A549 (cell line): ENCODE measurements at regions not wholly inside any gene's neighbourhood (a gene's known extent, or its start where the extent isn't known, plus 50 kb on each side); places are given as distances from the start of the nearest gene placed in this dataset.
"Not testable (repeated sequence)": the region's sequence is repeated elsewhere in the genome, so short reads cannot be mapped to it uniquely, and the experiment has no call there.

ENCODE experiments used
- CHD2 ChIP-seq: fragments of 150-350 bp; IDR thresholded peaks from 2 replicates; pipeline ENCODE4 v1.6.1; 2014; ENCODE audit warnings: low read length; ENCODE audit not compliant: partially characterized antibody
- EP300 ChIP-seq, 2 experiments: fragments of >200 bp; sonication (Bioruptor Twin); formaldehyde crosslinking; IDR thresholded peaks; 2 replicates in 1 of 2; 3 replicates in 1 of 2; pipeline ENCODE4 v1.6.1; 2016 to 2017
- HEYL ChIP-seq: fragments of 250-450 bp; sonication (Bioruptor Pico); IDR thresholded peaks from 2 replicates; pipeline ENCODE4 v1.8.0; 2021; ENCODE audit warnings: mild to moderate bottlenecking, moderate library complexity
- HOXA7 ChIP-seq: fragments of 250-450 bp; sonication (Bioruptor Pico); IDR thresholded peaks from 2 replicates; pipeline ENCODE4 v1.5.0; 2020; ENCODE audit warnings: mild to moderate bottlenecking, moderate library complexity
- HOXB13 ChIP-seq: fragments of 250-450 bp; sonication (Bioruptor Pico); IDR thresholded peaks from 2 replicates; pipeline ENCODE4 v1.5.0; 2020; ENCODE audit warnings: low read depth, mild to moderate bottlenecking, moderate library complexity
- JUN ChIP-seq, 2 experiments: fragments of >200 bp; sonication (Bioruptor Twin); formaldehyde crosslinking; IDR thresholded peaks; 2 replicates in 1 of 2; 3 replicates in 1 of 2; pipeline ENCODE4 v1.6.1; 2016 to 2017
- JUNB ChIP-seq: fragments of >200 bp; sonication (Bioruptor Twin); formaldehyde crosslinking; IDR thresholded peaks from 2 replicates; pipeline ENCODE4 v1.6.1; 2016
- PHF8 ChIP-seq: fragments of 200-600 bp; sonication (generic); IDR thresholded peaks from 2 replicates; pipeline ENCODE4 v1.6.1; 2016; ENCODE audit warnings: low read depth, mild to moderate bottlenecking, antibody characterized with exemption, moderate library complexity, borderline replicate concordance
- POLR2A ChIP-seq: IDR thresholded peaks from 2 replicates; pipeline ENCODE4 v1.6.1; 2012; ENCODE audit warnings: mild to moderate bottlenecking, low read length
- RFX5 ChIP-seq: fragments of 450-650 bp; IDR thresholded peaks from 2 replicates; pipeline ENCODE4 v1.7.1; 2014; ENCODE audit warnings: antibody characterized with exemption, mild to moderate bottlenecking, moderate library complexity
- TF ChIP-seq, protein P1 (sequence below): fragments of >200 bp; sonication (Bioruptor Twin); formaldehyde crosslinking; IDR thresholded peaks from 3 replicates; pipeline ENCODE4 v1.5.1; 2016
- TF ChIP-seq, protein P2 (sequence below): IDR thresholded peaks from 2 replicates; pipeline ENCODE4 v1.6.1; 2012; ENCODE audit warnings: low read depth, borderline replicate concordance
- TF ChIP-seq, protein P3 (sequence below): IDR thresholded peaks from 2 replicates; pipeline ENCODE4 v1.6.1; 2012

DNA sequence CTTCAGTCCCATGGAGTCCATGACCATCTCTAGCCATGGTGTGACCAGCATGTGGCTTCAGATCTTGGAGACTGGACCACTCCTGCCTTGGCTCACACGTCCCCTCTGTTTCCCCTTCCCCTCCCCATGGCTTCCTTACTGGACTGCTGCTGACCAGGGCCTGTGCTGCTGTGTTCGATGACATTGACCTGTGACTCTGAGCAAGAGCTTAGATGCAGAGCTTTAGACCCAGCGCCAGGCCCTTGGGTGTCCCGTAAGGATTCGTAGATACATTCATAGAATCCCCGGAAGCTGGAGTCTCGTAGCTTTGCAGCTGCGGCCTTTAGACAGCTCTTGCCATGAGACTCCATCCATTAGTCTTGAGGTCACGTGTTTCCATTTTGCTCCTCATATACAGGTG, 96.3 kb downstream of the NPIPB11 start:
- TF ChIP-seq JUNB; POLR2A; RFX5; PHF8; HOXA7; HEYL (CRISPR knock-in tag); HOXB13; CHD2; EP300 (IDR thresholded peaks at IDR 0.05); JUN (IDR thresholded peaks at IDR 0.05): not testable (repeated sequence)
- TF ChIP-seq, protein P1, sequence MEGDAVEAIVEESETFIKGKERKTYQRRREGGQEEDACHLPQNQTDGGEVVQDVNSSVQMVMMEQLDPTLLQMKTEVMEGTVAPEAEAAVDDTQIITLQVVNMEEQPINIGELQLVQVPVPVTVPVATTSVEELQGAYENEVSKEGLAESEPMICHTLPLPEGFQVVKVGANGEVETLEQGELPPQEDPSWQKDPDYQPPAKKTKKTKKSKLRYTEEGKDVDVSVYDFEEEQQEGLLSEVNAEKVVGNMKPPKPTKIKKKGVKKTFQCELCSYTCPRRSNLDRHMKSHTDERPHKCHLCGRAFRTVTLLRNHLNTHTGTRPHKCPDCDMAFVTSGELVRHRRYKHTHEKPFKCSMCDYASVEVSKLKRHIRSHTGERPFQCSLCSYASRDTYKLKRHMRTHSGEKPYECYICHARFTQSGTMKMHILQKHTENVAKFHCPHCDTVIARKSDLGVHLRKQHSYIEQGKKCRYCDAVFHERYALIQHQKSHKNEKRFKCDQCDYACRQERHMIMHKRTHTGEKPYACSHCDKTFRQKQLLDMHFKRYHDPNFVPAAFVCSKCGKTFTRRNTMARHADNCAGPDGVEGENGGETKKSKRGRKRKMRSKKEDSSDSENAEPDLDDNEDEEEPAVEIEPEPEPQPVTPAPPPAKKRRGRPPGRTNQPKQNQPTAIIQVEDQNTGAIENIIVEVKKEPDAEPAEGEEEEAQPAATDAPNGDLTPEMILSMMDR = not testable (repeated sequence)
- TF ChIP-seq, protein P2, sequence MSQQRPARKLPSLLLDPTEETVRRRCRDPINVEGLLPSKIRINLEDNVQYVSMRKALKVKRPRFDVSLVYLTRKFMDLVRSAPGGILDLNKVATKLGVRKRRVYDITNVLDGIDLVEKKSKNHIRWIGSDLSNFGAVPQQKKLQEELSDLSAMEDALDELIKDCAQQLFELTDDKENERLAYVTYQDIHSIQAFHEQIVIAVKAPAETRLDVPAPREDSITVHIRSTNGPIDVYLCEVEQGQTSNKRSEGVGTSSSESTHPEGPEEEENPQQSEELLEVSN = not testable (repeated sequence)
- TF ChIP-seq, protein P3, sequence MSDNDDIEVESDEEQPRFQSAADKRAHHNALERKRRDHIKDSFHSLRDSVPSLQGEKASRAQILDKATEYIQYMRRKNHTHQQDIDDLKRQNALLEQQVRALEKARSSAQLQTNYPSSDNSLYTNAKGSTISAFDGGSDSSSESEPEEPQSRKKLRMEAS = not testable (repeated sequence)
